ENCODE measurements at regions not wholly inside any gene's neighbourhood (a gene's known extent, or its start where the extent isn't known, plus 50 kb on each side); places are given as distances from the start of the nearest gene placed in this dataset.
"Not testable (repeated sequence)": the region's sequence is repeated elsewhere in the genome, so short reads cannot be mapped to it uniquely, and the experiment has no call there.

- not testable (repeated sequence) for H3K36me3 Mint-ChIP-seq (ENCODE audit: insufficient read depth in 2 of 2); H3K27ac Mint-ChIP-seq
Measured at GRCh38 chrY:18689420-18689819, 84.1 kb downstream of the HSFY2 start.

GRCh38 chrY:18689890-18690593 lies 83.5 kb downstream of the HSFY2 start:
- not testable (repeated sequence) for H3K9me3 Mint-ChIP-seq; H3K27ac Mint-ChIP-seq; H3K4me3 Mint-ChIP-seq; H3K36me3 Mint-ChIP-seq (ENCODE audit: insufficient read depth in 2 of 2); ATAC-seq (replicated peaks in 1 of 2); DNase-seq; H3K27me3 Mint-ChIP-seq (ENCODE audit: low read depth); H3K4me1 Mint-ChIP-seq (ENCODE audit: low read depth)

More at GRCh38 chrY:18689420-18689819, 84.1 kb downstream of the HSFY2 start:
- not testable (repeated sequence) for ATAC-seq (replicated peaks in 1 of 2); H3K9me3 Mint-ChIP-seq; H3K27me3 Mint-ChIP-seq (ENCODE audit: low read depth); H3K4me3 Mint-ChIP-seq; H3K4me1 Mint-ChIP-seq (ENCODE audit: low read depth); DNase-seq

GRCh38 chrY:18696788-18697187 lies 76.7 kb downstream of the HSFY2 start:
- H3K27me3 Mint-ChIP-seq (ENCODE audit: low read depth); H3K4me3 Mint-ChIP-seq; DNase-seq; ATAC-seq (replicated peaks in 1 of 2); H3K27ac Mint-ChIP-seq; H3K36me3 Mint-ChIP-seq (ENCODE audit: insufficient read depth in 2 of 2); H3K9me3 Mint-ChIP-seq; H3K4me1 Mint-ChIP-seq (ENCODE audit: low read depth): not testable (repeated sequence)

GRCh38 chrY:18704198-18704597 lies 69.3 kb downstream of the HSFY2 start:
- not testable (repeated sequence) for H3K9me3 Mint-ChIP-seq; ATAC-seq (replicated peaks in 1 of 2); DNase-seq; H3K27ac Mint-ChIP-seq; H3K36me3 Mint-ChIP-seq (ENCODE audit: insufficient read depth in 2 of 2); H3K4me3 Mint-ChIP-seq; H3K27me3 Mint-ChIP-seq (ENCODE audit: low read depth); H3K4me1 Mint-ChIP-seq (ENCODE audit: low read depth)

- H3K9me3 Mint-ChIP-seq; H3K27ac Mint-ChIP-seq; H3K4me1 Mint-ChIP-seq (ENCODE audit: low read depth); DNase-seq; ATAC-seq (replicated peaks in 1 of 2); H3K36me3 Mint-ChIP-seq (ENCODE audit: insufficient read depth in 2 of 2); H3K4me3 Mint-ChIP-seq; H3K27me3 Mint-ChIP-seq (ENCODE audit: low read depth): not testable (repeated sequence)
Measured at GRCh38 chrY:18711785-18712184, 61.8 kb downstream of the HSFY2 start.

- not testable (repeated sequence) for ATAC-seq (replicated peaks in 1 of 2); H3K36me3 Mint-ChIP-seq (ENCODE audit: insufficient read depth in 2 of 2); H3K27ac Mint-ChIP-seq; H3K9me3 Mint-ChIP-seq; H3K4me1 Mint-ChIP-seq (ENCODE audit: low read depth); H3K4me3 Mint-ChIP-seq; H3K27me3 Mint-ChIP-seq (ENCODE audit: low read depth); DNase-seq
Measured at GRCh38 chrY:18713760-18714159, 59.8 kb downstream of the HSFY2 start.

- peak in 1 of 2 donors; percentile 84 for ATAC-seq (replicated peaks in 1 of 2)
- not testable (repeated sequence) for H3K27ac Mint-ChIP-seq; H3K4me3 Mint-ChIP-seq; H3K27me3 Mint-ChIP-seq (ENCODE audit: low read depth); H3K9me3 Mint-ChIP-seq; H3K36me3 Mint-ChIP-seq (ENCODE audit: insufficient read depth in 2 of 2); H3K4me1 Mint-ChIP-seq (ENCODE audit: low read depth); DNase-seq
Measured at GRCh38 chrY:18718714-18719113, 54.8 kb downstream of the HSFY2 start.

GRCh38 chrY:18720395-18720794 lies 53.1 kb downstream of the HSFY2 start:
- not testable (repeated sequence) for H3K36me3 Mint-ChIP-seq (ENCODE audit: insufficient read depth in 2 of 2); H3K4me1 Mint-ChIP-seq (ENCODE audit: low read depth); H3K9me3 Mint-ChIP-seq; H3K27me3 Mint-ChIP-seq (ENCODE audit: low read depth); ATAC-seq (replicated peaks in 1 of 2); DNase-seq; H3K27ac Mint-ChIP-seq; H3K4me3 Mint-ChIP-seq
